Kidney capillary endothelial cell (primary cell): ENCODE measurements at regions not wholly inside any gene's neighbourhood (a gene's known extent, or its start where the extent isn't known, plus 50 kb on each side); places are given as distances from the start of the nearest gene placed in this dataset.
"Not testable (repeated sequence)": the region's sequence is repeated elsewhere in the genome, so short reads cannot be mapped to it uniquely, and the experiment has no call there.

ENCODE experiments used
- DNase-seq: peaks from one replicate; pipeline ENCODE4 v3.0.0-alpha.2; 2018; ENCODE audit warnings: low spot score

DNA sequence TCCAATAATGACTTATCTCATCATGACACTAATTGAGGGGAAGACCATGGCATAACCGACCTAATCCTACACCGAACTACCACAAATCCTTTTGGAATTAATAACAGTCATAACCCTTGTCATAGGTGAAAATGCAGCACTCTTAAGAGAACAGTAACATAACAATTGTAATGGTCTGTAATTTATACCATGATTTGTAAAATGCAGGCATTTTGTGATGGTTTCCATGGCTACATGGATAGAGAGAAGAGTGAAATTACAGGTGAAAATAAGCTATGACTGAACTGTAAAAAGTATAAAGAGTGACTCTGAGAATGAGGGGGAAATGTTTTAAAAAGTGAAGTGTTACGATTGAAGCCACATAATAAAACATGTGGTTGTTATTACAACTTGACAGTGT is 494.1 kb upstream of the SLC39A10 start:
- DNase-seq, result no peak

- no peak for DNase-seq
Observed at GRCh38 chr2:195162194-195162593, 494.8 kb upstream of the SLC39A10 start.

- no peak for DNase-seq
Observed at GRCh38 chr2:195160963-195161362, 496.1 kb upstream of the SLC39A10 start.

DNA sequence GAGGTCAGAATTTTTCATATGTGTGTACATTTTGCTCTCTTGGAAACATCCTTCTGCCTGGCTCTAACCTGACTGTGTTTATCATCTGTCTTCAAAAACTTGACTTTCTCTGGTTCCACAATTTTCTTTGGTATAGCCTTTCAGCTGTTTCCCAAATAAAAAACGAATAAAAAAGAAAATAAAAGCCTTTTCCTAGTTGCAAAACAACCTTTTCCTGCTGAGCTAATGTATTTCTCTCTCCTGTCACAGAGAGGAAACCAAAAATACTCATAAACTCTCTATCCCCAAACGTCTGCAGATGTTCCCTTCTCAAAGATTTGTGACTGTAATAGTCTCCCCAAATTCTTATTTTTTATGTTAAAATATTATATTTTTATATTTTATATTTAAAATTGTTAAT is 505.3 kb upstream of the SLC39A10 start:
- DNase-seq, result no peak

DNA sequence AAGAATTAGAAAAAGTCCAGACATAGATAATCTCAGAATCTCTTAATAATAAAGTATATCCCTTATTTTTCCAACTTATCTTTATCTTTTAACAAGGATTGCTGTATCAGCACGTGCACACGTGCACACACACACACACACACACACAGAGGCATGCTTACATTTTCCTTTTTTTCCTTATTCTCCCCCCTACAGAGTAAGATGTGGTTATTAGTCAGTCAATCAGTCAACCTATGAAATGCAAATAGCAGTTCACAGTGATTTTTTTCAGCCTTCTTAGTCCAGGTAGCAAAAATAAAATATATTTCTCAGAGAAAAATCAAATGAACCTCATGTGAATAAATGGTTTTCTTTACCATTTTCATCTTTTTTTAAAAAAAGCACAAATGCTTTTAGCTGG is 506.2 kb upstream of the SLC39A10 start:
- DNase-seq, result no peak

DNA sequence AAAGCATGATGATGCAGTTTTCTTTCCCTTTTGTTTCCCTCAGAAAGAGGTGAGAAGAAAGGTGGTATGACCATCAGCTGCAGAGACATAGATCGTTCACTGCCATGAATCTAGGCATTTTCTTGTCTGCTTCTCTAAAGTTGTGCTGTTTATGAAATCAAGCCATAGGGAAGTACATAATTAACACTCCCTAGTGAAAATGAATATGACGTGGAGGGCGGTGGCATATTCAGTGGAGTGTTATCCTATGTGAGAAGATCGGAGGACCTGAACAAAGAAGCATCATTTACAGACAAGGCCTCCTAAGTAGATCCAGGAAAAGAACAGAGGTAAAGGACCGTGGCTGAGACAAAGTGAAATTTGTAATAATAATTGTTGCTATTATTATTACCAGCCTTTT is 509.0 kb upstream of the SLC39A10 start:
- DNase-seq, result no peak

DNA sequence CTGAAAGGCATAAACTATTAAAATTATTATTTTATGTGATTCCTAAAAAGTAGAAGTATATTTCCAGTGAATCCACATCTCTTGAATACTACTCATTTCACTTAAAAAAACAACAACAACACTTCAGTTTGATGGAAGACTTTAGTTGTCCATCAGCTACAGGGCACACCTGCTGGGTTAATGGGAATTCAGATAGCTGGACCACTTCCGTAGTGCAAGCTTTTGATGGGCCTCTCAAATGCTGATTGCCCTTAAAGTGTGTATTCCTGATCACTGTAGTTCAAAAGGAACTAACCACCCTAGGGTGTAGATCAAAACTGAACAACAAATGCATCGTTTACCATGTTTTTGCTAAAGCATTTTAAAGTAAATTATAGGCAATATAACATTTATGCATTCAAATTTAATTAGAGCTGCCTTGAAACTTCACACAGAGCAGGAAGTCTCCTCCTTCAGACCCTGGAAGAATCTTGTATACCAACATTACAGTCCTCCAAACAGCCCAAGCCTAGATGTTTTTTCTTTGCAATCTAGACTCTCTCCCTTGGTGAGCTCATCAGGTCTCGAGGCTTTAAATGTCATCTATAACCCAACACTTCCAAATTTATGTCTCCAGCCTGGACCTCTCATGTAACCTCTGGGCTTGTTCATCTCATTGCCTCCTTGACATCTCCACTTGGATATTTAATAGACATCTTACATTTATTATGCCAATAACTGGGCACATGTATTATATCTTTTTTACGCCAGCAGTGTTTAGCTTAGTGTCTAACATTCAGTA is 510.1 kb upstream of the SLC39A10 start:
- no peak for DNase-seq

DNA sequence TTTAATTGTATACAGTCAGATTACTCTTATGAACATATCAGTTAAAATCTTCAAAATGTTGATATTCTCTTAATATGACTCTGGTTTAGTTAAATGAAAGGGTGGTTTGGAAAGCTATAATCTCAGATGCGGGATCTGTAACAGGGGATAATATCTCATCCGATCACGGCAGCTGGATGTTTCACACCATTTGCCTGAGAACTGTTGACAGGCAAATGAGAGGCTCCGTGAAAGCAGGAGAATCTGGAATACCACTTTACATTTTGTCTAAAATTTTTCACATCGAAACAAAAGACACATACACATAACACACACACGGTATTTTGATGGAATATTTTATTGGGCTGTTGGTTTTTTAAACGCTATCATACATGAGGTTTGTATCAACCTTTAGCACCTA is 518.6 kb upstream of the SLC39A10 start:
- no peak for DNase-seq

DNA sequence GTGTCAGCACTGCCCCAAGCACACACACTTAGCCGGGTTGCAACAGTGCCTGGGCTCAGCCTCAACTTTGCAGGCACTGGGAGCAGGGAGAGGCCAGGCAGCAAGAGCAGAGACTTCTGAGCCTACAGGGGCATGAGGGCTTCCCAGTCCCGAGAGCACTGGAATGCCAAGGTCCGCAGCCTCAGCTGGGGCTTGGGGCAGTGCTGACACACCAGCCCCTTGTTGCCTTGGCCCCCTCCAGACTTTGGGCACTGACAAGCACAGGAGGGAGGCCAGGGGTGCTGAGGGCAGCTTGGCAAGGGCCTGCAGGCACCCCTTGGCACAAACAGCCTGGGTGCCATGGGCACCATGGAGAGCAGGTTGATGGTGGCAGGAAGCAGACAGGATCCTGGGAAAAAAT is 531.1 kb upstream of the SLC39A10 start:
- DNase-seq, result not testable (repeated sequence)

DNA sequence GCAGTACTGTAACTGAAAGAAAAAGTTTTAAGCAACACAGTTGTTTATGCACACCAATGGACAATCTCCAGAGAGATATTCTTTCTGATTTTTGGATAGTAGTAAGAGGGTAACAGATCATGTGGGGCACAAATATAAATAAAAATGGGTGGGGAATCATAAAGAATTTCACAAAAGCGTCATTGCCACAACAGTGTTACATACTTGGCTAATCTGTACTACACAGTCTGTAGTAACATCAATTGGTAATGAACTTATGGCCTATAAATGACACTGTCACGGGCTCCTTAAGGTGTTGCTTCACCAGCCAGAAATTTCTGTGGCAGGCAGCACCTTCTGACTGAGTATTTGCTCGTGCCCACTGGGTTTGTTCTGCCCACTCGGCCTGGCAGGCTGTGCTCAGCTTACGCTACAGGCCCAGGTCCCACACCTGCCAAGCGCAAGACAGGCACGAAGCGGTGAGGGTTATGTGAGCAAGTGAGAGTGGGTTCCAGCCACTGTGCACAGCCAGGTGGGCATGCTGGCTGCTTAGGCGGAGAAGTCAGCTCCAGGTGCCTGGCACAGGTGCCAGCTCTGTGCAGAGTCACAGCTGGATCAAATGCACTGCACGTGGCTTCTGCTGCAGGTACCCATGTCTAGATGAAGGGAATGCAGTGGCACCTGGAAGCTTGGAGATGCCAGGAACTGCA is 532.5 kb upstream of the SLC39A10 start:
- no peak for DNase-seq

- DNase-seq, result no peak
Observed at GRCh38 chr2:195122653-195123052, 534.4 kb upstream of the SLC39A10 start.

DNA sequence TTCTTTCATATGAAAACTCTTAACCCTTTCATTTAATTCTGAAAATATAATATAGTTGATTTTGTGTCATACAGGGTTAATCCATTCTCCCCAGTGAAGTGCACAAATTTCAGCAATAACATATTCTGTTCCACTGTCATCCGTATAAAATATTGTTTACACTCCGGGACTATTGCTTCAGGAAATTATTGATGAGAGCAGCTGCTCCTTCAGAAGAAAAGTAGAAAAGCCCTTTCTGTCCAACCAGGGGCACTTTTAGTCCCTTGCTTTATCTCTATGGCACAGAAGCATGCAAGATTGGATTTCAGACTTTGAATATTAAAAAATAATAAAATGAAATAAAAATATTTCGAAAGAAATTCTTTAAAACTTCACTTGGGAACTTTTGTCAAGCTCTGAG is 535.7 kb upstream of the SLC39A10 start:
- no peak for DNase-seq

- DNase-seq, result no peak
Observed at GRCh38 chr2:195119231-195119630, 537.8 kb upstream of the SLC39A10 start.

DNA sequence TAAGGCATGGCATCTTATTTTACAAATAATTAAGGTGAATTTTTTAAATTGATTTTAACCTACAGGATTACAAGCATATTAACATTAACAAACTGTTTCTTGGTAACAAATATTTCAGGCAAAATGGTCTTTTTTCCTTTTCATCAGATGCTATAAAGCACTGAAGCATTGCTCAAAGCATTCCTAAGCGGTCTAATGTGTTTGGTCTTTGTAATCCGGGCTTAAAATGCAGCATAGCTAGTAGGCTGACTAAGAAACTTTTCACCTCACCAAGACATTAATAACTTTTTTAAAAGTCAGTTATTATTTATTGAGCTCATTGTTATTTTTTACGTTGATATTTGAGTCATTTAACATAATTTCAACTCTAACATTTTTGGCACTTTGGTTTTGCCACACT is 538.8 kb upstream of the SLC39A10 start:
- no peak for DNase-seq

DNA sequence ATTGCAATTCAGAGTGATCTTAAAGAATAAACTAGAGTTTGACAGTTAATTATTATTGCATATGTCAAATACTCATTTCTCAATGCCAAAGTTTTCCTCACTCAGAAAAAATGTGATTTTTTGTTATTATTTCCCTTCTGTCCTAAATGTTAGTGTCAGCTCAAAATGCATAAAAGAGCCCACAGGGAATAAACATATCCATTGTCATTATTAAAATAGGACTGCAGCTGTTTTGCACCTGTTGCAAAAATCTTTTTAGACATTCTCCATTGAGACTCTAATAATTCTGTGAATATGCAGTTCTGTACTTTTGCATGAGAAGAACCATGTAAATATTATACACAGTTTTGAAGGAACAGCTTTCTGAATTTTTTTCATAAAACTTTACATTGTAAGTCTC is 540.0 kb upstream of the SLC39A10 start:
- DNase-seq, result no peak

GRCh38 chr2:195115738-195116137 is 541.3 kb upstream of the SLC39A10 start:
- no peak for DNase-seq

DNA sequence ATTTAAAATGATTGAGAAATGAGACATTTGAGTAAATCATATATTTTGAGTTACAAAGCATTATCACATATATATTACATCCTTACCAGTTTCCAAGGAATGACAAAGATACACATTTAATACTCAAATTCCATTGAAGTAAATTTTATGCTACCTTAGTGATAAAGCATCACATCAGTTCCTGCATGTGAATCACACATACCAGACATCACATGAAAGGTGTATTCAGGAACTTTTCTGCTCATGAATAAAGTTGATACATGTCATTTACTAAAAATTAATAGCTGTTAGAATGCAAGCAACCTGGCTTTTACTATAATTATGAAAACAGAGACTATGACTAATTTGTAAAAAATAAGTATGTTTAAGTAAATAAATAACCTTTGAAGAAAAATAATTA is 548.8 kb upstream of the SLC39A10 start:
- no peak for DNase-seq

DNA sequence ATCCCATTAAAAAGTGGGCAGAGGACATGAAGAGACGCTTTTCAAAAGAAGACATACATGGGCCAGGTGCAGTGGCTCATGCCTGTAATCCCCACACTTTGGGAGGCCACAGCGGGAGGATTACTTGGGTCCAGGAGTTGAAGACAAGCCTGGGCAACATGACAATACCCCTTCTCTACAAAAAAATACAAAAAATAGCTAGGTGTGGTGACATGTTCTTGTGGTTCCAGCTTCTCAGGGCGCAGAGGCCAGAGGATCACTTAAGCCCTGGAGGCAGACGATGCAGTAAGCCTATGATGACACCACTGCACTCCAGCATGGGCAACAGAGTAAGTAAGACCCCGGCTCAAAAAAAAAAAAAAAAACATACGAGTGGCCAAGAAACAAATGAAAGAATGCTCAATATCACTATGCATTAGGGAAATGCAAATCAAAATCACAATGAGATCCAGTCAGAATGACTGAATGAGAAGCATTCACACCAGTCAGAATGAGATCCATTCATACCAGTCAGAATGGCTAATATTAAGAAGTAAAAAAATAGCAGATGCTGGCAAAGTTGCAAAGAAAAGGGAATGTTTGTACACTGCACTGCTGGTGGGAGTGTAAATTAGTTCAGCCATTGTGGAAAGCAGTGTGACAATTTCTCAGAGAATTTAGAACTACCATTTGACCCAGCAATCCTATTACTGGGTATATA is 550.2 kb upstream of the SLC39A10 start:
- no peak for DNase-seq

- no peak for DNase-seq
Observed at GRCh38 chr2:195105581-195105980, 551.4 kb upstream of the SLC39A10 start.

GRCh38 chr2:195094330-195094729 is 562.7 kb upstream of the SLC39A10 start:
- DNase-seq, result no peak

GRCh38 chr2:195092341-195092740 is 564.7 kb upstream of the SLC39A10 start:
- no peak for DNase-seq

DNA sequence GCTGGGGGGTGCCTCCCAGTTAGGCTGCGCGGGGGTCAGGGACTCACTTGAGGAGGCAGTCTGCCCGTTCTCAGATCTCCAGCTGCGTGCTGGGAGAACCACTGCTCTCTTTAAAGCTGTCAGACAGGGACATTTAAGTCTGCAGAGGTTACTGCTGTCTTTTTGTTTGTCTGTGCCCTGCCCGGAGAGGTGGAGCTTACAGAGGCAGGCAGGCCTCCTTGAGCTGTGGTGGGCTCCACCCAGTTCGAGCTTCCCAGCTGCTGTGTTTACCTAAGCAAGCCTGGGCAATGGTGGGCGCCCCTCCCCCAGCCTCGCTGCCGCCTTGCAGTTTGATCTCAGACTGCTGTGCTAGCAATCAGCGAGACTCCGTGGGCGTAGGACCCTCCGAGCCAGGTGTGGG is 584.2 kb upstream of the SLC39A10 start:
- DNase-seq, result not testable (repeated sequence)

DNA sequence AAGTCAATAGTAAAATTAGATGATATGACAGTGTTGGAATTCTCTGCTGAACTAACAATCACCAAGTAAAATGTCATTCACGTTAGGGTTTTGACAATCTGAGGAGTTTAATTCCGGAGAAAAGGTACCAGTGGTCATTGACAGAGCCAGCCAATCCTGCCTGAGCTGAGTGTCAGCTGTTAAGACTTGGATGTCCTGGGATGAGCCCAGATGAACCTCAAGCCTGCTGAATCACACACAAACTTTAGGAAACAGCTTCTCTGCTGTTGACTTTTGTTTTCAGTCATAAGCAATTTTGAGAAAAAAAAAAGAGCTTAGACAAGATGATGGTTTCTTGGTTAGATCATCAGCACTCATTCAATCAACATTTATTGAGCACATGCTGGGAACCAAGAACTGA is 600.0 kb upstream of the SLC39A10 start:
- no peak for DNase-seq
